IMR-90 (cell line): ENCODE measurements at regions not wholly inside any gene's neighbourhood (a gene's known extent, or its start where the extent isn't known, plus 50 kb on each side); places are given as distances from the start of the nearest gene placed in this dataset.

Experiments used
- ATAC-seq: fragments of 200-7000 bp; cut with Tn5 transposase; 2 replicates; pipeline ENCODE4 v1.9.1; 2020; ENCODE audit warnings: low read depth, mild to moderate bottlenecking, moderate library complexity
- BruUV-seq: library from RNA; stranded (reverse); fragments of 400-500 nt; replicated peaks from 2 replicates; lab custom pipeline; 2021; lab: Mats Ljungman, UMichigan
- CTCF ChIA-PET: fragments of 300-600 bp; formaldehyde crosslinking; extraction: SDS; loops from one replicate; lab custom pipeline; 2021; ENCODE audit warnings: antibody characterized with exemption; lab: Yijun Ruan, JAX
- POLR2A ChIA-PET: fragments of 300-600 bp; sonication (Branson Sonifier 250); formaldehyde crosslinking; loops from one replicate; lab custom pipeline; 2022; ENCODE audit warnings: antibody characterized with exemption; ENCODE audit not compliant: unreplicated experiment; lab: Charles Lee
- DNase-seq: peaks from one replicate; pipeline ENCODE4 v3.0.0; 2013
- H2AFZ ChIP-seq: replicated peaks from 2 replicates; pipeline ENCODE3; 2013; ENCODE audit warnings: low read length, mild to moderate bottlenecking; ENCODE audit not compliant: poor library complexity
- H2AK5ac ChIP-seq: 2 replicates; pipeline ENCODE4 v1.6.1; 2013; ENCODE audit warnings: low read depth, low read length, inconsistent platforms
- H2AK9ac ChIP-seq: replicated peaks from 2 replicates; pipeline ENCODE3; 2013; ENCODE audit warnings: mild to moderate bottlenecking, low read depth, low read length, moderate library complexity; ENCODE audit not compliant: poor library complexity
- H2BK120ac ChIP-seq: 2 replicates; pipeline ENCODE4 v1.6.1; 2013; ENCODE audit warnings: low read depth, low read length, inconsistent platforms
- H2BK15ac ChIP-seq: 3 replicates; pipeline ENCODE4 v1.6.1; 2013; ENCODE audit warnings: low read depth, low read length, inconsistent platforms
- H2BK20ac ChIP-seq: 2 replicates; pipeline ENCODE4 v1.6.1; 2013; ENCODE audit warnings: low read depth, mild to moderate bottlenecking, inconsistent platforms, low read length, moderate library complexity
- H2BK5ac ChIP-seq: 2 replicates; pipeline ENCODE4 v1.6.1; 2013; ENCODE audit warnings: mild to moderate bottlenecking, low read depth, low read length, inconsistent platforms; ENCODE audit not compliant: poor library complexity, severe bottlenecking
- H3K14ac ChIP-seq: replicated peaks from 2 replicates; pipeline ENCODE4 v1.6.1; 2013; ENCODE audit warnings: low read depth, low read length, inconsistent platforms
- H3K18ac ChIP-seq: 2 replicates; pipeline ENCODE4 v1.6.1; 2013; ENCODE audit warnings: low read depth, low read length, control low read depth
- H3K23ac ChIP-seq: 2 replicates; pipeline ENCODE4 v1.6.1; 2013; ENCODE audit warnings: low read depth, low read length, inconsistent platforms
- H3K27ac ChIP-seq: 2 replicates; pipeline ENCODE4 v1.5.1; 2013; ENCODE audit warnings: mild to moderate bottlenecking, control low read depth, low read length; ENCODE audit not compliant: insufficient read depth
- H3K27me3 ChIP-seq: 2 replicates; pipeline ENCODE4 v1.6.1; 2013; ENCODE audit warnings: low read length; ENCODE audit not compliant: control insufficient read depth, insufficient read depth
- H3K36me3 ChIP-seq: 2 replicates; pipeline ENCODE4 v1.6.1; 2013; ENCODE audit warnings: low read length, mixed read lengths; ENCODE audit not compliant: control insufficient read depth, insufficient read depth
- H3K4ac ChIP-seq: 2 replicates; pipeline ENCODE4 v1.6.1; 2013; ENCODE audit warnings: low read depth, low read length, inconsistent platforms
- H3K4me1 ChIP-seq: 2 replicates; pipeline ENCODE4 v1.6.1; 2013; ENCODE audit warnings: low read length, mixed read lengths; ENCODE audit not compliant: control insufficient read depth, insufficient read depth
- H3K4me2 ChIP-seq: 2 replicates; pipeline ENCODE4 v1.6.1; 2013; ENCODE audit warnings: low read depth, mild to moderate bottlenecking, control low read depth, low read length, moderate library complexity
- H3K4me3 ChIP-seq: 2 replicates; pipeline ENCODE4 v1.5.1; 2013; ENCODE audit warnings: low read depth, mild to moderate bottlenecking, control low read depth, low read length, moderate library complexity; ENCODE audit not compliant: insufficient read depth
- H3K56ac ChIP-seq: 2 replicates; pipeline ENCODE4 v1.6.1; 2013; ENCODE audit warnings: low read length, inconsistent platforms; ENCODE audit not compliant: insufficient read depth; ENCODE audit errors: extremely low read depth
- H3K79me1 ChIP-seq, 2 experiments: 2 replicates each; pipeline ENCODE4 v1.6.1; 2013; ENCODE audit warnings: low read length in 2 of 2, inconsistent platforms in 1 of 2, low read depth in 1 of 2
- H3K9ac ChIP-seq: 2 replicates; pipeline ENCODE4 v1.6.1; 2013; ENCODE audit warnings: low read depth, low read length, control low read depth
- H3K9me1 ChIP-seq: 2 replicates; pipeline ENCODE4 v1.6.1; 2013; ENCODE audit warnings: low read length, inconsistent platforms; ENCODE audit not compliant: insufficient read depth
- H3K9me3 ChIP-seq: 2 replicates; pipeline ENCODE4 v1.6.1; 2013; ENCODE audit warnings: low read length; ENCODE audit not compliant: control insufficient read depth, insufficient read depth
- H4K20me1 ChIP-seq: 2 replicates; pipeline ENCODE4 v1.6.1; 2013; ENCODE audit warnings: low read length, inconsistent platforms; ENCODE audit not compliant: insufficient read depth
- H4K5ac ChIP-seq: 2 replicates; pipeline ENCODE4 v1.6.1; 2013; ENCODE audit warnings: mild to moderate bottlenecking, low read depth, low read length, control low read depth
- H4K8ac ChIP-seq, 2 experiments: 2 replicates each; pipeline ENCODE4 v1.6.1; 2013; ENCODE audit warnings: low read depth in 2 of 2, low read length in 2 of 2, control low read depth in 1 of 2, inconsistent platforms in 1 of 2
- H4K91ac ChIP-seq: 2 replicates; pipeline ENCODE4 v1.6.1; 2013; ENCODE audit warnings: low read depth, low read length, inconsistent platforms; ENCODE audit not compliant: insufficient read depth
- CHD1 ChIP-seq: IDR thresholded peaks from 2 replicates; pipeline ENCODE4 v1.6.1; 2012; ENCODE audit warnings: low read depth, low read length, improper control_type of control experiment
- RAD21 ChIP-seq: IDR thresholded peaks from 2 replicates; pipeline ENCODE4 v1.6.1; 2012; ENCODE audit warnings: low read length, improper control_type of control experiment
- SMC3 ChIP-seq: fragments of 150-350 bp; IDR thresholded peaks from 2 replicates; pipeline ENCODE4 v1.6.1; 2016; ENCODE audit warnings: low read depth, mild to moderate bottlenecking, antibody characterized with exemption, low read length, moderate library complexity
- WGBS, 2 experiments: methylation state at CpG; one replicate each; pipeline versions ENCODE4 v1.1.5 to v1.1.7; 2013; ENCODE audit warnings: missing lambda C conversion rate in 2 of 2; ENCODE audit not compliant: insufficient read length in 1 of 2; ENCODE audit errors: extremely low coverage in 2 of 2; 5-methylcytosine and 5-hydroxymethylcytosine counted together
- dilution Hi-C: fragments of 300-500 bp; cut with HindIII; formaldehyde crosslinking; loops from one replicate; pipeline ENCODE4 v1.14.3; 2018; ENCODE audit warnings: low sequenced_read_pairs; ENCODE audit not compliant: unreplicated experiment
- in situ Hi-C: fragments of 300-500 bp; cut with MboI; formaldehyde crosslinking; loops from 3 replicates; pipeline ENCODE4 v1.14.3; 2019; ENCODE audit warnings: low sequenced_read_pairs, inconsistent platforms, mixed read lengths
- intact Hi-C: fragments of 100-400 bp; cut with micrococcal nuclease; formaldehyde crosslinking; loops from 2 replicates; pipeline ENCODE4 v1.10.0; 2022
- TF ChIP-seq, protein P1 (sequence below): conservative IDR thresholded peaks from 2 replicates; pipeline ENCODE4 v1.5.1; 2012; ENCODE audit warnings: mild to moderate bottlenecking, low read depth, low read length, improper control_type of control experiment

DNA sequence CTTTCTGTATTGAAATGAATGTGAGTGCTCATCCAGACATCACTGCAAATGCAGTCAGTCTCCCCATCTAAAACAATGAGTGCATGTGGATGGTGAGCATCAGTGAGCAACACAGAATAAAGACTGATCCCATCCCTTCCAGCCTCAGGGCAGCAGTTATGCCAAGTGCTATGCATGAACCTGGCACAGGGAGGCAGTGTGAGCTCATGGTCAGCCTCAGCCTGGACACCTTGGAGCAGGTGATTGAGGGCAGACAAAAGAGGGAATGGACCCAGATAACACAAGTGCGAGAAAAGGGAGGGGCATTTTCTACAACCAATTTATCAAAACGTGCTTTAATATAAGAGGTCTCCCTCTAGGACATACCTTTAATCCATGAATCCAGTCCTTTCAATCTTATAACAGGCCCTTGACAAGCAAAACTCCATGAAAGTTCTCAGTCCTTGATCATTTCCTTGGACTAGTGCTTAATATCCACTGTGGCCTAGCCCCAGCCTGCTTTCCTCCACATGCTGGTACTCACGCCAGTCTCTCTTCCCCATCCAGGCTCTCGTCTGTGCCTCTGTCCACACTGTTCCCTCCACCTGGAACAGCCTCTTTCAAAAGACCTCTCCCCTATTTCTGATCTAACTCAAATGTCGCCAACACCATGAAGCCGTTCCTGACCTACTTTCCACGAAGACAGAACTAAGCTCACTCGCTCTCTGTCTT is 50.5 kb upstream of the LRRC55 start:
- no peaks in the 10 kb centered on the region for H3K4me1 ChIP-seq
- H3K9me3 ChIP-seq: no peaks in the 10 kb centered on the region
- TF ChIP-seq, protein P1, sequence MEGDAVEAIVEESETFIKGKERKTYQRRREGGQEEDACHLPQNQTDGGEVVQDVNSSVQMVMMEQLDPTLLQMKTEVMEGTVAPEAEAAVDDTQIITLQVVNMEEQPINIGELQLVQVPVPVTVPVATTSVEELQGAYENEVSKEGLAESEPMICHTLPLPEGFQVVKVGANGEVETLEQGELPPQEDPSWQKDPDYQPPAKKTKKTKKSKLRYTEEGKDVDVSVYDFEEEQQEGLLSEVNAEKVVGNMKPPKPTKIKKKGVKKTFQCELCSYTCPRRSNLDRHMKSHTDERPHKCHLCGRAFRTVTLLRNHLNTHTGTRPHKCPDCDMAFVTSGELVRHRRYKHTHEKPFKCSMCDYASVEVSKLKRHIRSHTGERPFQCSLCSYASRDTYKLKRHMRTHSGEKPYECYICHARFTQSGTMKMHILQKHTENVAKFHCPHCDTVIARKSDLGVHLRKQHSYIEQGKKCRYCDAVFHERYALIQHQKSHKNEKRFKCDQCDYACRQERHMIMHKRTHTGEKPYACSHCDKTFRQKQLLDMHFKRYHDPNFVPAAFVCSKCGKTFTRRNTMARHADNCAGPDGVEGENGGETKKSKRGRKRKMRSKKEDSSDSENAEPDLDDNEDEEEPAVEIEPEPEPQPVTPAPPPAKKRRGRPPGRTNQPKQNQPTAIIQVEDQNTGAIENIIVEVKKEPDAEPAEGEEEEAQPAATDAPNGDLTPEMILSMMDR: peak; percentile 65
- peak; percentile 80 for TF ChIP-seq RAD21
- no peak for TF ChIP-seq CHD1
- peak; percentile 76 for TF ChIP-seq SMC3
- no peak overlapping the region for H3K9ac ChIP-seq
- H2BK20ac ChIP-seq: no peak overlapping the region
- no peaks in the 10 kb centered on the region for H4K20me1 ChIP-seq
- H3K79me1 ChIP-seq: no peaks in the 10 kb centered on the region
- H3K56ac ChIP-seq: no peak overlapping the region
- H4K5ac ChIP-seq: no peak overlapping the region
- no peak overlapping the region for H3K23ac ChIP-seq
- no peak overlapping the region for H2AK5ac ChIP-seq
- no TSS peak for BruUV-seq
- intact Hi-C loops (loop anchor here (1.0 to 5.0 kb wide), 2 partner anchors 118 to 289 kb away; no protein-coding TSS in a partner anchor), in situ Hi-C loops (loop anchor here (5.0 kb wide), 1 partner anchor 111 kb away; no protein-coding TSS in a partner anchor), dilution Hi-C loops (no loop called here)
- no peak overlapping the region for H3K4me2 ChIP-seq
- no peak overlapping the region for H2BK5ac ChIP-seq
- H2BK15ac ChIP-seq: no peak overlapping the region; the same call in 2 of the 3 replicates
- 61% methylated on average over 2 of the region's 8 CpGs; no CpG with 5 or more reads in 1 of the 2 experiments for WGBS, 2 experiments
- H3K27ac ChIP-seq: no peak overlapping the region
- POLR2A ChIA-PET: no interaction called here
- H3K27me3 ChIP-seq: peaks cover 7% of the 10 kb centered on the region; the same call in 1 of the 2 replicates
- DNase-seq (peak; percentile 13), ATAC-seq (peak; percentile 77)
- peak overlapping the region; percentile 28 for H2AFZ ChIP-seq
- no peak overlapping the region for H2AK9ac ChIP-seq
- no peaks in the 10 kb centered on the region for H3K9me1 ChIP-seq
- no peak overlapping the region for H4K8ac ChIP-seq
- H2BK120ac ChIP-seq: no peak overlapping the region
- H3K14ac ChIP-seq: no peak overlapping the region
- no peak overlapping the region for H4K91ac ChIP-seq
- CTCF ChIA-PET: interaction anchor here (3.0 kb wide), 1 partner anchor 118 kb away, joined by 18 read pairs; no protein-coding TSS in a partner anchor
- no peaks in the 10 kb centered on the region for H3K36me3 ChIP-seq
- no peak overlapping the region for H3K4ac ChIP-seq
- no peak overlapping the region for H3K4me3 ChIP-seq
- no peak overlapping the region for H3K18ac ChIP-seq
